HG03439 (cell line): ENCODE measurements at regions not wholly inside any gene's neighbourhood (a gene's known extent, or its start where the extent isn't known, plus 50 kb on each side); places are given as distances from the start of the nearest gene placed in this dataset.

Source experiments
- ATAC-seq: cut with Tn5 transposase; IDR thresholded peaks from one replicate; pipeline ENCODE4 v1.9.1; 2021; ENCODE audit warnings: mild to moderate bottlenecking, moderate library complexity; ENCODE audit not compliant: unreplicated experiment

DNA sequence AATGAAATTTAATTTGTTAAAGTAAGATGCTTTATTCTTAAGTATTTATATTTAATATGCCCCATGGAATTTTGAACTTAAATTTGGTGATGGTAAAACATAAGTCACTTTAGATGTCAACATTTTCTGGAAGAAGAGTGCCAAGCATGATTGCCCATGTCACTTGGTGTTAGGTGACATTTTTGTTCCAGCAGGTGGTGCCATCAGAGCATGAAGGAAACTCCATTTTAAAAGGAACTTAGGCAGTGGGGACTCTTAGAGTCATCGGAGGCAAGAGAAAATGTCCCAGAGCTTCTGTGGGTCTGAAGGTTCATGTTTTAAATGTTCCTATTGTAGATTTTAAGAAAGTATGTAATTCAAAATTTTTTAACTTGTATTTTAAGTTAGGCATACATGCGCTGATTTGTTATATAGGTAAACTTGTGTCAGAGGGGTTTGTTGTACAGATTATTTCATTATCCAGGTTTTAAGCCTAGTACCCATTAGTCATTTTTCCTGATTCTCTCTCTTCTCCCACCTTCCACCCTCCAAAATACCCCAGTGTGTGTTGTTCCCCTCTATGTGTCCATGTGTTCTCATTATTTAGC lies 789.3 kb downstream of the SEMA5A start:
- ATAC-seq: no peak

- ATAC-seq: no peak
These were observed 780.0 kb downstream of the SEMA5A start for GRCh38 chr5:8765886-8766285.

DNA sequence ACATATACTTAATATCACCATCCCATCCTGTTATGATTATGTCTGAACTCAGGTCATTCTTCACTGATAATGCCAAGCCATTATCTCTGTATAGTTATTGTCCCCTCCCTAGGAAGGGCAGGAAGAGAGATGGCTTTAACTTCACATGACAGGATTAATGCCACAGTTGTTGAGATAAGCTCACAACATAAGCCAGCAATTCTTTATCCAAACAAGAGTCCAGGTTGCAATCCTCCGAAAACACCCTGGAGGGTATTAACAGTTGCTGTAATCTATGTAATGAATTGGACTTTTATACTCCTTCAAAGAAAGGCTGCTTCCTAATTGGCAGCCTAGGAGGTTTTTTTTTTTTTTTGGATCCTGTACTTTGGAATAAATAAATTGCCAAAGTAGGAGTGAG lies 779.4 kb downstream of the SEMA5A start:
- ATAC-seq: no peak

DNA sequence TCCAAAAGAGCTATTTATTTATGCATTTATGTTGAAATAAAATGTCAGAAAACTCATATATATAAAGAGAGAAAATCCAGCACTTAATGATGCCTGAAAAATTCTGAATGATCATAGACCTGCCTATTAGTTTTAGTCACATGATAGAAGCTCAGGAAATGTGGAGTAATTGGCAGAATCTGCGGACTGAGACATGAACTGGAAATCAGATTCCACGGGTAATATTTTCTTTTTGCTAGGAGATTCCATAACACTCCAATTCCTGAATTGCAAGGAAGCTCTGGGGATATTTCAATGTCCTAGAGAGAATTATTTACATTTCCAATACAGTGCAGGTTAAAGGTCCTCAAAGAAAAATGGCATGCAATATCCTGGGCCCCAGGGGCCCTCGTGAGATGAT lies 778.8 kb downstream of the SEMA5A start:
- ATAC-seq: no peak

DNA sequence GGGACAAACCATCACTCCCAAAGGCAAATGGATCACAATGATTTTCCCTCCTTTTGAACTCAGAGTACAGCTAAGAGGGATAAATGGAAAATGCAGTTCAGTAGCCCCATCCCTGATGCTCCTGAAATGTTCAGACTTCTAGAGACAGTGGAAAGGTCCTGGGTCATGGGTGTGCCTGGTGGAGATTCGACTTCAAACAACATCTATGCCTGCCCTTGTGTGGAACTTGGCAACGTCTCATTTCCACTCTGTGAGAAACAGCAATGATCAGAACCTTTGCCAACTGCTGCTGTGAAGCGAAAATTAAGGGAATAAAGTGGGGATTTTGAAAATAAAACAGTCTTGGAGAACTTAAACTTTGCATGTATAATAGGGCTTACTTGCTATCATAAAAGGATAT lies 778.1 kb downstream of the SEMA5A start:
- ATAC-seq: no peak

GRCh38 chr5:8769631-8770030 lies 776.2 kb downstream of the SEMA5A start:
- no peak for ATAC-seq

DNA sequence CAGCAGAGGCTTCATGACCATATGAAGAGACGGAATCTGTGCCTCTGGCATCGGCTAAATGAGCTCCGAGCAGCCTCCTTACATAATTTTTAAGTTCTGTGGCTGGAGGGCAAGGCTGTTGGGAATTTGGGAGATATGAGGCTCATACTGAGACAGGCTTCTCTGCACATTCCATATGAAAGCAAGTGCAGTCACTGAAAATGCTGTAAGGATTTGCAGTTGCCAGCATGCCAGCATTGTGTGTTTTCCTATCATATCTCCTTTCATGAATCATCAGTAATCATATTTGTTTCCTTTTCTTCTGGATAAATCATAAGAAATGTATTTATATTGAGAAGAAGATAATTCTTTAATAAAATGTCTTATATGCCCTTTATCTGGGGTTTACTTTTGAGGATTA lies 775.4 kb downstream of the SEMA5A start:
- ATAC-seq: no peak

- ATAC-seq: no peak
These were observed 772.7 kb downstream of the SEMA5A start for GRCh38 chr5:8773046-8773615.

DNA sequence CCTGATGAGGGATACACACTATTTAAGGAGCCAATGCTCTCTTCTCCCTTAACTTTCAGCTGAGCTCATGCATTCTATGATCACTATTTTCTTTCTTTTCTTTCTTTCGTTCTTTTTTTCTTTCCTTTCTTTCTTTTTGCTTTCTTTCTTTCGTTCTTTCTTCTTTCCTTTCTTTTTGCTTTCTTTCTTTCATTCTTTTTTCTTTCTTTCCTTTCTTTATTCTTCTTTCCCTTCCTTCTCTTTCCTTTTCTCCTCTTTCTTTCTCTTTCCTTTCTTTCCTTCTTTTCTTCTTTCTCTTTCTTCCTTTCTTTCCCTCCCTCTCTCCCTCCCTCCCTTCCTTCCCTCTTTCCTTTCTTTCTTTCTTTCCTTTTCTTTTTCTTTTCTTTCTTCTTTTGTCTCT lies 761.2 kb downstream of the SEMA5A start:
- no peak for ATAC-seq

DNA sequence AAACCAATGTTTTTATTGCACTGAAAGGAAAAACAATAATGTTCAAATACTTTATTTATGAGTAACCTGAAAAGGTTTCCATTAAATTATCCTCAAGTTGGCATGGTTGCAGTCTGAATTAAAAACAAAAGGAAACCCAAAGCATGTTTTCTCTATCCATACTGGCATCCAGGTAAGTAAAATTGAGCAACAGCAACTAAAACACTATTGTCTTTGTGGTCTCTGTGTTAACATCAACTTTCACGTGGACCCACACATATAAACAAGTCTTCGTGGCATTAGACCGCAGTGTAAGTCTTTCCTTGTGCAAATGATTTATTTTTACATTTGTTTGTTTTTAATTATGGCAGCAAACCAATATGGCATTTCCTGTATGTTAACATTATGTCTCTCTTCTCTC lies 757.6 kb downstream of the SEMA5A start:
- ATAC-seq: no peak

DNA sequence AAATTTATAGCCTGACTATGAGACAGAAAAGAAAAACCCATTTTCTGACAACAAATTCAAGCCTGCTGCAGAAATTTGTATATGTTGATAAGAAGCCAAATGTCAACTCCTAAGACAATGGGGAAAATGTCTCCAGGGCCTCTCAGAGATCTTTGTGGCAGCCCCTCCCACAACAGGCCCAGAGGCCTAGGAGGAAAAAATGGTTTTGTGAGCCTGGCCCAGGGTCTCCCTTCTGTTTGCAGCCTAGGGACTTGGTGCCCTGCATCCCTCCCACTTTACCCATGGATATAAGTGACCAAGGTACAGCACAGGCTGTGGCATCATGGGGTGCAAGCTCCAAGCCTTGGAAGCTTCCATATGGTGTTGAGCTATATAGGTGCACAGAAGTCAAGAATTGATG lies 740.2 kb downstream of the SEMA5A start:
- ATAC-seq: no peak

GRCh38 chr5:8807636-8808035 lies 738.2 kb downstream of the SEMA5A start:
- no peak for ATAC-seq

GRCh38 chr5:8811581-8811980 lies 734.3 kb downstream of the SEMA5A start:
- no peak for ATAC-seq

GRCh38 chr5:8813180-8813579 lies 732.7 kb downstream of the SEMA5A start:
- ATAC-seq: no peak

DNA sequence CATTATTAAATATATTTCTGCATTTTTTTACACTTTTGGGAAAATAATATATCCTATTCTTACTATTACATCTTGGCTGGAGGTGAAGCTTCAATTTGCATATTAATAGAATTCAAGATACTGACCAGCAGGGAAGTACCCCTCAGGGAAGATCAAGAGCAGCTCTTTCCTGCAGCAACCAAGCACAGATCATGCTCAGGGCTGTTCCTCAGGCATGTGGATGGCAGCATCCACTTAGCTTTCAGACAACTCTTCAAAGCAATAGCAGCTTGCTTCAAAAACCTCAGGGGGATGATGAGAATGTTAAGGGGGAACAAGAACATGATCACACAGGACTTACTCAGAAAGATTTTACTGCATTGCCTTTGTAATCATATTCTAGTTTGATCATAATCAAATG lies 731.8 kb downstream of the SEMA5A start:
- ATAC-seq: no peak

- ATAC-seq: no peak
These were observed 721.5 kb downstream of the SEMA5A start for GRCh38 chr5:8824371-8824770.

GRCh38 chr5:8825139-8825757 lies 720.6 kb downstream of the SEMA5A start:
- ATAC-seq: no peak

DNA sequence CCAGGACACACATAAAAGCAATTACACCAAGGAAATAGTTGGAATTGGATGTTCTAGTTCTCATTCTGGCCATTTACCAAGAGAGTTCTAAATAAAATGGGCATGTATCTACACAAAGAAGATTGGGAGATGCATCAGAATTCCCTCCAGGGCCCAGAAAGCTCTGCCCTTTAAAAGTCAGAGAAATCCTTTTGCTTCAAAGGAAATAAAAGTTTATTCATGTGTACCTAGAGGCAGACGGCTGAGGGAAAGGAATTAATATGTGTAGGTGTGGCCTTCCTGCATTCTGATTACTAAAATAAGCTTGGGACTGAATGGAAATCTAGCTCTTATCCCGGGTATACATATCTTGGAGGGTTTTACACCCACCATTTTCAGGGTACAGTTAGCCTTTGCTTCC lies 719.4 kb downstream of the SEMA5A start:
- ATAC-seq: no peak

DNA sequence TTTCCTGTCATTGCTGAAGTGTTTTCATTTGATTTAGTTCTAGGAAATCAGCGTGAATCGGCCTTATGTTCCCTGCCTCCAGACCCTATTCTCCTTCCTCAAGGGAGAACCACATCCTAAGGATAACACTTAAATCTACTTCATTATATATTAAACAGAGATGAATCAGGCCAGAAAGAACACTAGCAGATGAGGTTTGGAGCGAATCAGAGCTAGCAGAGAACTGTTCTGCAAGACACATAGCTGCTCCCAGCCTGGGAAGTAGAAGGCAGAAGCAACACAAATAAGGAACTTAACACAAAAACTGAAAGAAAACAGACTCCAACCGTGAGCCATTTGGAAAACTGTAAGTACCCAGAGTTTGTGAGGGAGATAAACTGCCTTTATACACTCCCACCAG lies 718.2 kb downstream of the SEMA5A start:
- no peak for ATAC-seq

GRCh38 chr5:8828596-8829322 lies 717.1 kb downstream of the SEMA5A start:
- ATAC-seq: no peak

GRCh38 chr5:8829323-8830029 lies 716.4 kb downstream of the SEMA5A start:
- ATAC-seq: no peak

DNA sequence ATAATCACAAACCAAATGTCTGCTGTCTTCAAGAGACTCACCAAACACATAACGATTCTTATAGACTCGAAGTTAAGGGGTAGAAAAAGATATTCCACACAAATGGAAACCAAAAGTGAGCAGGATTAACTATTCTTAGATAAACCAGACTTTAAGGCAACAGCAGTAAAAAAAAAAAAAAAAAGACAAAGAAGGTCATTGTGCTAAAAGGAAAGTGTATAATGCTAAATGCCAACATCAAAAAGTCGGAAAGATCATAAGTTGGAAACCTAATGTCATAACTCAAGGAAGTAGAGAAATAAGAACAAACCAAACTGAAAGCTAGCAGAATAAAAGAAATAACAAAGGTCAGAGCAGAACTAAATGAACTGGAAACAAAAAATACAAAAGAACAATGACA lies 714.6 kb downstream of the SEMA5A start:
- ATAC-seq: no peak
